ENCODE measurements at regions not wholly inside any gene's neighbourhood (a gene's known extent, or its start where the extent isn't known, plus 50 kb on each side); places are given as distances from the start of the nearest gene placed in this dataset.

DNA sequence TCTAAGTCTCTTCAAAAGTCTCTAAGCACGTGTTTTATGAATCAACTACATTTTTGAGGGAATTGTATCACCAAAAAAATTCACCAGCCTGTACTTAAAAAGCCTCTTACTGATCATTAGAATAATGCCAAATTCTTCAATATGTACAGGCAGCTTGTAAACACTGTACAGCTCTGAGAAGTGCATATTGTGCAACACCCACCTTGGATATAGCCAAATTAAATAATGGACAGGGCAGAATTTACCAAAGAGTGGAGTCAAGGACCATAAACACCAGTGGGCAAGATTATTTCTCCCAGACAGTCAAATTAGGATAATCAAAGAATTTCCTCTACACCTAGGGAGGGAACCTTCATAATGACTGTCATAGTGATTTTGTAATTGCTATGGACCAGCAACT is 338.2 kb downstream of the NR4A2 start:
- TF ChIP-seq EP300 (IDR thresholded peaks at IDR 0.05; ENCODE audit: low read length) (no peak), JUND (IDR thresholded peaks at IDR 0.05; ENCODE audit: borderline replicate concordance, low read depth, low read length) (no peak), JUND (tag; IDR thresholded peaks at IDR 0.05; ENCODE audit: borderline replicate concordance, low read depth, low read length) (no peak), PCBP1 (IDR thresholded peaks at IDR 0.05; ENCODE audit: low read depth, low read length, poor library complexity, severe bottlenecking) (no peak)
- TF ChIP-seq, protein P1, sequence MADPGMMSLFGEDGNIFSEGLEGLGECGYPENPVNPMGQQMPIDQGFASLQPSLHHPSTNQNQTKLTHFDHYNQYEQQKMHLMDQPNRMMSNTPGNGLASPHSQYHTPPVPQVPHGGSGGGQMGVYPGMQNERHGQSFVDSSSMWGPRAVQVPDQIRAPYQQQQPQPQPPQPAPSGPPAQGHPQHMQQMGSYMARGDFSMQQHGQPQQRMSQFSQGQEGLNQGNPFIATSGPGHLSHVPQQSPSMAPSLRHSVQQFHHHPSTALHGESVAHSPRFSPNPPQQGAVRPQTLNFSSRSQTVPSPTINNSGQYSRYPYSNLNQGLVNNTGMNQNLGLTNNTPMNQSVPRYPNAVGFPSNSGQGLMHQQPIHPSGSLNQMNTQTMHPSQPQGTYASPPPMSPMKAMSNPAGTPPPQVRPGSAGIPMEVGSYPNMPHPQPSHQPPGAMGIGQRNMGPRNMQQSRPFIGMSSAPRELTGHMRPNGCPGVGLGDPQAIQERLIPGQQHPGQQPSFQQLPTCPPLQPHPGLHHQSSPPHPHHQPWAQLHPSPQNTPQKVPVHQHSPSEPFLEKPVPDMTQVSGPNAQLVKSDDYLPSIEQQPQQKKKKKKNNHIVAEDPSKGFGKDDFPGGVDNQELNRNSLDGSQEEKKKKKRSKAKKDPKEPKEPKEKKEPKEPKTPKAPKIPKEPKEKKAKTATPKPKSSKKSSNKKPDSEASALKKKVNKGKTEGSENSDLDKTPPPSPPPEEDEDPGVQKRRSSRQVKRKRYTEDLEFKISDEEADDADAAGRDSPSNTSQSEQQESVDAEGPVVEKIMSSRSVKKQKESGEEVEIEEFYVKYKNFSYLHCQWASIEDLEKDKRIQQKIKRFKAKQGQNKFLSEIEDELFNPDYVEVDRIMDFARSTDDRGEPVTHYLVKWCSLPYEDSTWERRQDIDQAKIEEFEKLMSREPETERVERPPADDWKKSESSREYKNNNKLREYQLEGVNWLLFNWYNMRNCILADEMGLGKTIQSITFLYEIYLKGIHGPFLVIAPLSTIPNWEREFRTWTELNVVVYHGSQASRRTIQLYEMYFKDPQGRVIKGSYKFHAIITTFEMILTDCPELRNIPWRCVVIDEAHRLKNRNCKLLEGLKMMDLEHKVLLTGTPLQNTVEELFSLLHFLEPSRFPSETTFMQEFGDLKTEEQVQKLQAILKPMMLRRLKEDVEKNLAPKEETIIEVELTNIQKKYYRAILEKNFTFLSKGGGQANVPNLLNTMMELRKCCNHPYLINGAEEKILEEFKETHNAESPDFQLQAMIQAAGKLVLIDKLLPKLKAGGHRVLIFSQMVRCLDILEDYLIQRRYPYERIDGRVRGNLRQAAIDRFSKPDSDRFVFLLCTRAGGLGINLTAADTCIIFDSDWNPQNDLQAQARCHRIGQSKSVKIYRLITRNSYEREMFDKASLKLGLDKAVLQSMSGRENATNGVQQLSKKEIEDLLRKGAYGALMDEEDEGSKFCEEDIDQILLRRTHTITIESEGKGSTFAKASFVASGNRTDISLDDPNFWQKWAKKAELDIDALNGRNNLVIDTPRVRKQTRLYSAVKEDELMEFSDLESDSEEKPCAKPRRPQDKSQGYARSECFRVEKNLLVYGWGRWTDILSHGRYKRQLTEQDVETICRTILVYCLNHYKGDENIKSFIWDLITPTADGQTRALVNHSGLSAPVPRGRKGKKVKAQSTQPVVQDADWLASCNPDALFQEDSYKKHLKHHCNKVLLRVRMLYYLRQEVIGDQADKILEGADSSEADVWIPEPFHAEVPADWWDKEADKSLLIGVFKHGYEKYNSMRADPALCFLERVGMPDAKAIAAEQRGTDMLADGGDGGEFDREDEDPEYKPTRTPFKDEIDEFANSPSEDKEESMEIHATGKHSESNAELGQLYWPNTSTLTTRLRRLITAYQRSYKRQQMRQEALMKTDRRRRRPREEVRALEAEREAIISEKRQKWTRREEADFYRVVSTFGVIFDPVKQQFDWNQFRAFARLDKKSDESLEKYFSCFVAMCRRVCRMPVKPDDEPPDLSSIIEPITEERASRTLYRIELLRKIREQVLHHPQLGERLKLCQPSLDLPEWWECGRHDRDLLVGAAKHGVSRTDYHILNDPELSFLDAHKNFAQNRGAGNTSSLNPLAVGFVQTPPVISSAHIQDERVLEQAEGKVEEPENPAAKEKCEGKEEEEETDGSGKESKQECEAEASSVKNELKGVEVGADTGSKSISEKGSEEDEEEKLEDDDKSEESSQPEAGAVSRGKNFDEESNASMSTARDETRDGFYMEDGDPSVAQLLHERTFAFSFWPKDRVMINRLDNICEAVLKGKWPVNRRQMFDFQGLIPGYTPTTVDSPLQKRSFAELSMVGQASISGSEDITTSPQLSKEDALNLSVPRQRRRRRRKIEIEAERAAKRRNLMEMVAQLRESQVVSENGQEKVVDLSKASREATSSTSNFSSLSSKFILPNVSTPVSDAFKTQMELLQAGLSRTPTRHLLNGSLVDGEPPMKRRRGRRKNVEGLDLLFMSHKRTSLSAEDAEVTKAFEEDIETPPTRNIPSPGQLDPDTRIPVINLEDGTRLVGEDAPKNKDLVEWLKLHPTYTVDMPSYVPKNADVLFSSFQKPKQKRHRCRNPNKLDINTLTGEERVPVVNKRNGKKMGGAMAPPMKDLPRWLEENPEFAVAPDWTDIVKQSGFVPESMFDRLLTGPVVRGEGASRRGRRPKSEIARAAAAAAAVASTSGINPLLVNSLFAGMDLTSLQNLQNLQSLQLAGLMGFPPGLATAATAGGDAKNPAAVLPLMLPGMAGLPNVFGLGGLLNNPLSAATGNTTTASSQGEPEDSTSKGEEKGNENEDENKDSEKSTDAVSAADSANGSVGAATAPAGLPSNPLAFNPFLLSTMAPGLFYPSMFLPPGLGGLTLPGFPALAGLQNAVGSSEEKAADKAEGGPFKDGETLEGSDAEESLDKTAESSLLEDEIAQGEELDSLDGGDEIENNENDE (IDR thresholded peaks at IDR 0.05; ENCODE audit: low read depth, low read length) = no peak
- TF ChIP-seq, protein P2, sequence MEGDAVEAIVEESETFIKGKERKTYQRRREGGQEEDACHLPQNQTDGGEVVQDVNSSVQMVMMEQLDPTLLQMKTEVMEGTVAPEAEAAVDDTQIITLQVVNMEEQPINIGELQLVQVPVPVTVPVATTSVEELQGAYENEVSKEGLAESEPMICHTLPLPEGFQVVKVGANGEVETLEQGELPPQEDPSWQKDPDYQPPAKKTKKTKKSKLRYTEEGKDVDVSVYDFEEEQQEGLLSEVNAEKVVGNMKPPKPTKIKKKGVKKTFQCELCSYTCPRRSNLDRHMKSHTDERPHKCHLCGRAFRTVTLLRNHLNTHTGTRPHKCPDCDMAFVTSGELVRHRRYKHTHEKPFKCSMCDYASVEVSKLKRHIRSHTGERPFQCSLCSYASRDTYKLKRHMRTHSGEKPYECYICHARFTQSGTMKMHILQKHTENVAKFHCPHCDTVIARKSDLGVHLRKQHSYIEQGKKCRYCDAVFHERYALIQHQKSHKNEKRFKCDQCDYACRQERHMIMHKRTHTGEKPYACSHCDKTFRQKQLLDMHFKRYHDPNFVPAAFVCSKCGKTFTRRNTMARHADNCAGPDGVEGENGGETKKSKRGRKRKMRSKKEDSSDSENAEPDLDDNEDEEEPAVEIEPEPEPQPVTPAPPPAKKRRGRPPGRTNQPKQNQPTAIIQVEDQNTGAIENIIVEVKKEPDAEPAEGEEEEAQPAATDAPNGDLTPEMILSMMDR (IDR thresholded peaks at IDR 0.05 in 2 of 3, conservative IDR thresholded peaks at IDR 0.05 in 1 of 3; ENCODE audit: insufficient read depth in 2 of 3, low read depth in 1 of 3, low read length in 3 of 3) = no peak
- TF ChIP-seq, protein P3, sequence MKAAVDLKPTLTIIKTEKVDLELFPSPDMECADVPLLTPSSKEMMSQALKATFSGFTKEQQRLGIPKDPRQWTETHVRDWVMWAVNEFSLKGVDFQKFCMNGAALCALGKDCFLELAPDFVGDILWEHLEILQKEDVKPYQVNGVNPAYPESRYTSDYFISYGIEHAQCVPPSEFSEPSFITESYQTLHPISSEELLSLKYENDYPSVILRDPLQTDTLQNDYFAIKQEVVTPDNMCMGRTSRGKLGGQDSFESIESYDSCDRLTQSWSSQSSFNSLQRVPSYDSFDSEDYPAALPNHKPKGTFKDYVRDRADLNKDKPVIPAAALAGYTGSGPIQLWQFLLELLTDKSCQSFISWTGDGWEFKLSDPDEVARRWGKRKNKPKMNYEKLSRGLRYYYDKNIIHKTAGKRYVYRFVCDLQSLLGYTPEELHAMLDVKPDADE (conservative IDR thresholded peaks at IDR 0.05; ENCODE audit: control insufficient read depth, low read depth, low read length) = no peak

Data from K562 (cell line).